Subcutaneous abdominal adipose tissue (tissue), 5 donors: ENCODE measurements at regions not wholly inside any gene's neighbourhood (a gene's known extent, or its start where the extent isn't known, plus 50 kb on each side); places are given as distances from the start of the nearest gene placed in this dataset.

Experiments
- H3K27ac ChIP-seq: one replicate; pipeline ENCODE4 v1.7.0; 2013; ENCODE audit warnings: low read depth, mild to moderate bottlenecking, inconsistent platforms, low read length, moderate library complexity
- H3K27me3 ChIP-seq, 5 donors: one replicate each; pipeline ENCODE4 v1.7.0; 2013; ENCODE audit warnings: low read length in 5 of 5, inconsistent platforms in 1 of 5; ENCODE audit not compliant: control insufficient read depth in 5 of 5, insufficient read depth in 4 of 5
- H3K36me3 ChIP-seq, 5 donors: one replicate each; pipeline ENCODE4 v1.7.0; 2013; ENCODE audit warnings: low read length in 5 of 5; ENCODE audit not compliant: control insufficient read depth in 5 of 5, insufficient read depth in 5 of 5
- H3K4me1 ChIP-seq, 5 donors: one replicate each; pipeline ENCODE4 v1.7.0; 2013; ENCODE audit warnings: low read length in 5 of 5, mild to moderate bottlenecking in 3 of 5, moderate library complexity in 1 of 5; ENCODE audit not compliant: control insufficient read depth in 5 of 5, insufficient read depth in 5 of 5
- H3K4me3 ChIP-seq, 5 donors: one replicate each; pipeline ENCODE4 v1.7.0; 2013; ENCODE audit warnings: low read length in 5 of 5, low read depth in 1 of 5
- H3K9ac ChIP-seq, 5 donors: one replicate each; pipeline ENCODE4 v1.7.0; 2013; ENCODE audit warnings: low read length in 5 of 5, mild to moderate bottlenecking in 4 of 5, moderate library complexity in 3 of 5
- H3K9me3 ChIP-seq, 5 donors: one replicate each; pipeline ENCODE4 v1.7.0; 2013; ENCODE audit warnings: low read length in 5 of 5; ENCODE audit not compliant: control insufficient read depth in 5 of 5
- donor health status: healthy.
- donor health status: healthy.
- donor health status: healthy.
- donor health status: healthy.
- donor health status: healthy.

DNA sequence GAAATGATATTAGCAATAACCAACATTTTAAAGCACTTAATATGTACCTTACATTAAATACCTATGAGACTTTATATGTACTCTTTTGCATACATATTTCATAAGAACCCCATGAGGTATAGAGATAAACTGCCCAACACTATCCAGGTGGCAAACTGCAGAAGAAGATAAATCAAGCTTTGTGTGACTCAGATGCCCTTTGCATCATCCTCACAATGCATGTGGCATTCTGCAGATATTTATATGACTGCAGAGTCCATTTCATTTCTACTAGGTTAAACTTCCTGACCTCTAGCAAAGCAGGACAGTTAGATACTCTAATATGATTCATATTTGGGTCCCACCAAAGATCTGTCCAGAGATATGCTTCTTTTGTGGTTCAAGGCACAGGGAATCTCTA lies 85.6 kb upstream of the RASGEF1B start:
- Histone ChIP-seq H3K36me3 (no peaks in the 10 kb centered on the region), H3K9ac (no peak overlapping the region), H3K4me1 (peaks cover 0 to 10% (median 2%) of the 10 kb centered on the region in 5 donors), H3K9me3 (no peaks in the 10 kb centered on the region), H3K27ac (no peak overlapping the region), H3K27me3 (no peaks in the 10 kb centered on the region), H3K4me3 (no peak overlapping the region)

DNA sequence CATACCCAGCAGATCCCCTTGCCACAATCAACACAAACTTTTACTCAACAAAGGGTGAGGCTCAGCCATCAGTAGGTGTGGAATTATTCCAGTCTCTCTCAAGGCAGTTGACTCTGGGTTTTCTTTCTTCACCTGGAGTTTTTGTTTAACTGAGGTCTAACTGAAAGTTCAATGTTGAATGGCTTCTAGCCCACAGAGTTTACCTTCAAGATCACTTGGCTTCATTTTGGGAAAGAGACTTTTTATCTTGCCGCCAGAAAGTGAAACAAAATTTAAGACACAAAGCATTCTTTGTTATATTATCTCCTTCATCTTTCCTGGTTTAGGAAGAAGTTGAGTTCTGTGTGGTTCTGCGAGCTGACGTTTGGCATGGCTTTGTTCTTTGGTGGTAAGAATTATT lies 83.8 kb upstream of the RASGEF1B start:
- H3K4me3 ChIP-seq = no peak overlapping the region
- no peak overlapping the region for H3K9ac ChIP-seq
- H3K27ac ChIP-seq = no peak overlapping the region
- no peaks in the 10 kb centered on the region for H3K27me3 ChIP-seq
- H3K36me3 ChIP-seq = no peaks in the 10 kb centered on the region
- H3K9me3 ChIP-seq = no peaks in the 10 kb centered on the region
- H3K4me1 ChIP-seq = peaks cover 0 to 24% (median 8%) of the 10 kb centered on the region in 5 donors

DNA sequence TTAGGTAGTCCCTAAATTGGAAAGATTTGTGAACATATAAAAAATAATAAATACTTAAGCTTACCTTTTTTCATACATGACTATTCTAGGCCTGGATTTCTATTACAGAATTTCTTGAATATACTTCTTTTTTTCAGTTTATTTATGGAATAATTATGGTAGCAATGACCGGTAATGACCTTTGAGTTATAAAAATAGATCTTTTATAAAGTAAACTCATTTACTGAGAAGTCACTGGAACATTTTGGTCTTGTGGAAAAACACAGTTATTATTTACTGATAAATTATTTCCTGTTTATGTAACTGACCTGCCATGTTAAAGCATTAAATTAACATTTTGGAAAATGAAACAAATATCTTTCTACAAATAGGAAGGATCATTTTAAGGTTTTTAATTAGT lies 80.4 kb upstream of the RASGEF1B start:
- Histone ChIP-seq H3K36me3 (no peaks in the 10 kb centered on the region), H3K27ac (no peak overlapping the region), H3K27me3 (no peaks in the 10 kb centered on the region), H3K9ac (no peak overlapping the region), H3K9me3 (no peaks in the 10 kb centered on the region), H3K4me1 (peaks cover 6 to 31% (median 17%) of the 10 kb centered on the region in 5 donors), H3K4me3 (no peak overlapping the region)

DNA sequence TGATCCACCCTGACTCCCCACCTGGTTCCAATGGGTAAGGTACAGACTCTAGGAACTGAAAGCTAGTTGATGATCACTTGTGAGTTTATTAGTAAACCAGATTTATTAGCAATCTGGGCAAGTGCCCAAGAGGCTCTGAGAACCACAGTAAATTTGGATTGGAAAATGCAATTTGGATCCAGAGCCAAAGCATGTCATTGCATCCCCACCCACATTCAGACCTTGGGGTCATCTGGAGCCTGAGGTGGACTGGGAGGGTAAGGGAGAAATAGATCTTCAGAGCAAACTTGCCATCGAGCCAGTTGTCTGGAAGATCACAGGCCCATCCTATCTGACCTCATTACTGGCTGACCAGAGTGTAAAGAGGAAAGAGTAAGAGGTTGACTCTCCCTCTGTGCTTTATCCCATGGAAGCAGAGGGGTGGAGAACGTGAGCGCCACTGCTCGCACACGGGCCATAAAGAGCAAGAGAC lies 78.7 kb upstream of the RASGEF1B start:
- Histone ChIP-seq H3K36me3 (no peaks in the 10 kb centered on the region), H3K9me3 (no peaks in the 10 kb centered on the region), H3K9ac (no peak overlapping the region), H3K4me1 (peaks cover 6 to 29% (median 18%) of the 10 kb centered on the region in 5 donors), H3K27ac (peak overlapping the region; percentile 74), H3K4me3 (no peak overlapping the region), H3K27me3 (no peaks in the 10 kb centered on the region)

DNA sequence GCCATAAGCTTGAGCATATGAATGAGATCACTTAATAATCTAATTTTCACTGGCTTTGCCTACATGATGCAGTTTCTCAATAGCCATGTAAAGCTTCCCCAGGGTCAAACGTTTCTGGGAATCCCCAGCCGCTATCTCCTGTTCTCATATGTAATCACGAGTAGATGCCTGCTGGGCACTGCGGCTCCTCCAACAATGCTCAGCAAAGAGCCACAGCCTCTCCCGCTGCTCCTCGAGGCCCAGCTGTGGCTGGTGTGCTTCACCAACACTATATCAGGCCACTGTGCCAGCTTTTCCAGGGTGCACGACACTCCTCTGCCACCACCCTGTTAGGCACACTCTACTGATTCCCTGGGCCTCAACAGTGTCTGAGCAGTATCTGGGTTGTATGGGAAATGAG lies 78.3 kb upstream of the RASGEF1B start:
- H3K36me3 ChIP-seq = no peaks in the 10 kb centered on the region
- peak overlapping the region in 1 of 5 donors; percentile 56 for H3K9ac ChIP-seq
- no peaks in the 10 kb centered on the region for H3K27me3 ChIP-seq
- no peak overlapping the region for H3K4me3 ChIP-seq
- H3K27ac ChIP-seq = peak overlapping the region; percentile 74
- H3K9me3 ChIP-seq = no peaks in the 10 kb centered on the region
- H3K4me1 ChIP-seq = peaks cover 6 to 27% (median 18%) of the 10 kb centered on the region in 5 donors

DNA sequence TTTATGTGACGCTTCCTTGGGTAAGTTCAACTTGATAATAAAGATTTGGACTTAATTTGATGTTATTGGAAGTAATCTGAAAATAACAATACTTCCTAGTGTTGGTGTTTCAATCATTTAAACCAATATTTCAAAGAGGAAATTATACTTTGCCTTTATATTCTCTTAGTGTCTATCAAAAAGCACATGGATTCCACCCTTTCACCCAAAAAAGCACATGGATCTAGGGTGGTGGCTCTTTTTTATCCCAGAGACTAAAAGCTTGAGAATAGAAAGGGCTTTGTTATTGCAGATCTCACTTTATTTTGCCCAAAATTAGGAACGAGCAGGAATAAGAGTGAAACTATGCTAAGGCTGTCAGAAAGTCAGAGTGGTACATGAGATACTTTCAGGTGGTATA lies 75.1 kb upstream of the RASGEF1B start:
- Histone ChIP-seq H3K9ac (no peak overlapping the region), H3K9me3 (no peaks in the 10 kb centered on the region), H3K27me3 (no peaks in the 10 kb centered on the region), H3K4me1 (peaks cover 6 to 20% (median 18%) of the 10 kb centered on the region in 5 donors), H3K36me3 (no peaks in the 10 kb centered on the region), H3K4me3 (no peak overlapping the region), H3K27ac (no peak overlapping the region)

DNA sequence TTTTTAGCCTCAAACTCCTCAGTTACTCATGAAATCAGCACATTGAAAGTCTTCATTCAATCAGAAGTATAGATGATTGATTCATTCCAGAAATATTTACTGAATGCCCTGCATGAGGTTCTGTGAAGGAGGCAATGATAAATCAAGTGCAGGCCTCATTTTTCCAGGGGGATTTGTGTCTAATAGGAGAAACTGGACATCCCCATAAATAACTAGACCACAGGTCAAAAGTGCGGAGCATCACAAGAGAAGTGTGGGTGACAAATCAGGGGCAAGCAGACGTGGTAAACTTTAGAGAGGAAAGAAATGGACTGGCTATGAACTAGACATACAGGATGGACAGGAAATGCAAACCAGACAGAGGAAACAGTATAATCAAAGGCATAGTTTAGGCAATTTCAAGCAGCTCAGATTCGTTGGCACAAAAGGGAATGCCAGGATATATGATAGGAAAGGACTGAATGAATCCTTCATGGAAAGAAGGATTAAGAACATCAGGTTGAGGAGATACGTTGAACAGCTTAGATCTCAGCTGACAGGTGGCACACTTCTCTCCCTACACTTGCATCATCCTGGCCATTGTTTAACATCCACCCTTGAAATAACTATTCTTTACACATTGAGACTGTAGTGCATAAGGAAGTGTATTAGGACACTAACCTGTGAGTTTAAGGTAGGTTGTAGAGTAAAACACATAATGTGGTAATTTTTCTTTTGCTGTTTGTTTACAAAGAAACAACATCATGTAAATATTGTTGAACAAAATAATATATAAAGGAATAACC lies 69.6 kb upstream of the RASGEF1B start:
- Histone ChIP-seq H3K4me3 (no peak overlapping the region), H3K9me3 (no peaks in the 10 kb centered on the region), H3K27me3 (no peaks in the 10 kb centered on the region), H3K4me1 (peaks cover 0 to 2% (median 0%) of the 10 kb centered on the region in 5 donors), H3K9ac (no peak overlapping the region), H3K27ac (no peak overlapping the region), H3K36me3 (no peaks in the 10 kb centered on the region)

DNA sequence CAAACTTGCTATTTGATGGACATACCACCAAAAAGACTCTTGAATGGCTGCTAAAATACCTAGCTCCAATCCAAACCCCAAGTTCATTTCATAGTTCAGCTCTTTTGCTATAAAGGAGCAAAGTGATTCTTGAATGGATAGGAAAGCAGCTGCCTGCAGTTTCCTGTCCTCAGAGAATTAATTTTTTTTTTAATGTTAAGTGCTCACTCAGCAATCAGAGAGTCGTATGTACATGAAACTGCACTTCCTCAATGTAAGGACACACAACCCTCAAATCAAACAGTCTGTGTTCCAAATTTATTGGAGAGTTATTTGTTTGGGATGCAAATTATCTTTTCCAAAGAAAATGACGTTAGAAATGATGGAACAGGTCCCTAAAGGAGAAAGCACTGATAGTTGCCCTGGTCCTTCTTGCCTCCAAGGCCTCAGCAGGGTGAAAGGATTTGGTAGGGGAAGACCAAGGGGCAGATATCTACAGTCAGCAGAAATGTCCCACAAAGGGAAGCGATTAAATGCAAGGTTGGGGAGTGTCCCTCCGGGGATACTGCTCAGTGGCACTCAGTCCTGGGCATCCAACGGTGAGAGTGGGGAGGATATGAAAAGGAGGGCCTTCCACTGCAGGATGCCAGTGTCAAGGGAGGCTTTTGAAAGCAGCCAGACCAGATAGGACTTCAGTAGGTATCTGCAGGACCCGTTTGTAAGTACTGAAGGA lies 67.2 kb upstream of the RASGEF1B start:
- Histone ChIP-seq H3K27ac (no peak overlapping the region), H3K4me1 (peaks cover 0 to 2% (median 0%) of the 10 kb centered on the region in 5 donors), H3K4me3 (no peak overlapping the region), H3K27me3 (no peaks in the 10 kb centered on the region), H3K9ac (no peak overlapping the region), H3K9me3 (no peaks in the 10 kb centered on the region), H3K36me3 (no peaks in the 10 kb centered on the region)

DNA sequence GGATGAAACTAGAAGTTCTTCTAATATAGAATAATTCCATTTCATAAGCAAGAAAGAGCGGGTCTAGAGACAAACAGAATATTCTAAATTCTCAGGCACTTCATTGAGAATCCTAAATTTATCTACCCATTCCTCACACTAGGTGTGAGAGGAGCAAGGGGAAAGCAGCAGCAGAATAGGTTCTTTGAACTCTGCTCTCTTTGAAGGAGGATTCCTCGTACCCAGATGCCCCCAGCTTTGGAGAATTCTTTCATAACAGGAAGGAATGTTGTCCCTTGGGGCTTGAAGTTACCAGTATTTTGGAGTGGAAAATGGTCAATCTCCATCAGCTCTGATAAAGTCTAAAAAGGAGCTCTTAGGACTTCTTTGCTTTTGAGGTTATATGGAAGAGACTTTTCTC lies 59.7 kb upstream of the RASGEF1B start:
- no peaks in the 10 kb centered on the region for H3K36me3 ChIP-seq

DNA sequence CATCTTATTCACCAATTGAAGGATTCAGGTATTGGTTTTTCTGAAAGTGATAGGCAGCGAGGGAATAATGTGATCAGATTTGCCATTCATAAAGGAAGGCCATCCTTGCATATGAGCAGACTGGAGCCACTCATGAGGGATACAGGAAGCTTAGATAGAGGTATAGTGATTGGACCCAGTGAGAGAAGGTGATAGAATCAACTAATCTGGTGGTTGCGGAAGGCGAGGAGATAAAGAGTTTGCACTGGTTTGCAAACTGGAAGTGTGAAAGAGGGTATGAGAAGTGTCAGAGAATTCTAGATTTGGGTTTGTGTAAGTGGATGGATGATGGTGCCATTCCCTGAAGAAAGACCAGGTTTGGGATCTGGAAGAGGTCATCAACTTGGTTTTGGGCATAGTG lies 57.3 kb upstream of the RASGEF1B start:
- H3K36me3 ChIP-seq = no peaks in the 10 kb centered on the region
- no peak overlapping the region for H3K9ac ChIP-seq
- no peaks in the 10 kb centered on the region for H3K27me3 ChIP-seq
- H3K4me1 ChIP-seq = peaks cover 0 to 19% (median under 1%) of the 10 kb centered on the region in 5 donors
- peaks cover 0 to 10% (median 5%) of the 10 kb centered on the region in 5 donors for H3K9me3 ChIP-seq
- no peak overlapping the region for H3K27ac ChIP-seq
- no peak overlapping the region for H3K4me3 ChIP-seq

More for the DNA sequence above, 59.7 kb upstream of the RASGEF1B start:
- Histone ChIP-seq H3K9me3 (peaks cover 0 to 10% (median 5%) of the 10 kb centered on the region in 5 donors), H3K27me3 (no peaks in the 10 kb centered on the region), H3K27ac (no peak overlapping the region), H3K9ac (no peak overlapping the region), H3K4me1 (peaks cover 0 to 17% (median 0%) of the 10 kb centered on the region in 5 donors), H3K4me3 (no peak overlapping the region)
